ENCODE measurements at regions not wholly inside any gene's neighbourhood (a gene's known extent, or its start where the extent isn't known, plus 50 kb on each side); places are given as distances from the start of the nearest gene placed in this dataset.

DNA sequence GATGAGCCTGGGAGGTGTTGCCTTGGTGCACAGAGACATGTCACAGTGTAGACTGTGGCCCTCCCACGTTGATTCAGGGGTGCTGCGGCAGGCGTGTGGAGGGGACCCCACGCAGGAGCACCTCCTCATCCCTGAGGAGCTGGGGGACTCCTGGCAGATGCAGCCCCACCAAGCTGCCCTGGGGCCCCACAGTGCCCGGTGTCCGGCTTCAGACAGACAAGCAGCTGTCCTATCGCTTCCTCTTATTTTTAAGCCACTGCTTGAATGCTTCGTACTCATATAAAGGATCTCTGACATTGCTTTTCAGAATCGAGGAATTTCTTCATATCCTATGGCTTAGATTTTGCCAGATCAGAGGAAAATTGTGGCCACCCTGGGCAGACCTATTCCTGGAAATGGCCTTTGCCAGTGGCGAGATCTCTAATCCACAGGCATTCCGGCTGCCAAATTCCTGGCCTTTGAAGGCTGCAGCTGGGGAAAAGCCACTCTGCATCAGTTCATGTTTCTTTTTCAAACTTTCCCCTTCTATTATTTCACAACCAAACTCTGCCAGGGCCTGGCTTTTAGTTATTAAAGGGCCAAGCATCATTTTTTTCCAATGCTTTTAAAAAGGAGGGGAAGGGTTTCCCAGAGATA lies 337.0 kb downstream of the THBS2 start:
- no peak for TF ChIP-seq ZSCAN20 (CRISPR knock-in tag; IDR thresholded peaks at IDR 0.05)
- TF ChIP-seq, protein P1, sequence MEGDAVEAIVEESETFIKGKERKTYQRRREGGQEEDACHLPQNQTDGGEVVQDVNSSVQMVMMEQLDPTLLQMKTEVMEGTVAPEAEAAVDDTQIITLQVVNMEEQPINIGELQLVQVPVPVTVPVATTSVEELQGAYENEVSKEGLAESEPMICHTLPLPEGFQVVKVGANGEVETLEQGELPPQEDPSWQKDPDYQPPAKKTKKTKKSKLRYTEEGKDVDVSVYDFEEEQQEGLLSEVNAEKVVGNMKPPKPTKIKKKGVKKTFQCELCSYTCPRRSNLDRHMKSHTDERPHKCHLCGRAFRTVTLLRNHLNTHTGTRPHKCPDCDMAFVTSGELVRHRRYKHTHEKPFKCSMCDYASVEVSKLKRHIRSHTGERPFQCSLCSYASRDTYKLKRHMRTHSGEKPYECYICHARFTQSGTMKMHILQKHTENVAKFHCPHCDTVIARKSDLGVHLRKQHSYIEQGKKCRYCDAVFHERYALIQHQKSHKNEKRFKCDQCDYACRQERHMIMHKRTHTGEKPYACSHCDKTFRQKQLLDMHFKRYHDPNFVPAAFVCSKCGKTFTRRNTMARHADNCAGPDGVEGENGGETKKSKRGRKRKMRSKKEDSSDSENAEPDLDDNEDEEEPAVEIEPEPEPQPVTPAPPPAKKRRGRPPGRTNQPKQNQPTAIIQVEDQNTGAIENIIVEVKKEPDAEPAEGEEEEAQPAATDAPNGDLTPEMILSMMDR (IDR thresholded peaks at IDR 0.05): no peak

Data from A549 (cell line).